OCI-LY1 (cell line): ENCODE measurements at regions not wholly inside any gene's neighbourhood (a gene's known extent, or its start where the extent isn't known, plus 50 kb on each side); places are given as distances from the start of the nearest gene placed in this dataset.

Source experiments
- CTCF ChIP-seq: fragments of 200-600 bp; sonication (generic), shearing (Covaris generic); IDR thresholded peaks from 2 replicates; pipeline ENCODE4 v1.5.1; 2017; ENCODE audit warnings: mild to moderate bottlenecking, antibody characterized with exemption, low read length, moderate library complexity, mixed read lengths
- EZH2 ChIP-seq: fragments of 200-600 bp; sonication (generic), shearing (Covaris generic); IDR thresholded peaks from 2 replicates; pipeline ENCODE4 v1.8.0; 2017; ENCODE audit warnings: borderline replicate concordance, mixed run types, mild to moderate bottlenecking, antibody characterized with exemption, low read length, moderate library complexity, mixed read lengths

GRCh38 chr14:25103271-25103670 lies 53.3 kb upstream of the STXBP6 start:
- TF ChIP-seq EZH2: no peak
- TF ChIP-seq CTCF: no peak
